ENCODE measurements at regions not wholly inside any gene's neighbourhood (a gene's known extent, or its start where the extent isn't known, plus 50 kb on each side); places are given as distances from the start of the nearest gene placed in this dataset.

DNA sequence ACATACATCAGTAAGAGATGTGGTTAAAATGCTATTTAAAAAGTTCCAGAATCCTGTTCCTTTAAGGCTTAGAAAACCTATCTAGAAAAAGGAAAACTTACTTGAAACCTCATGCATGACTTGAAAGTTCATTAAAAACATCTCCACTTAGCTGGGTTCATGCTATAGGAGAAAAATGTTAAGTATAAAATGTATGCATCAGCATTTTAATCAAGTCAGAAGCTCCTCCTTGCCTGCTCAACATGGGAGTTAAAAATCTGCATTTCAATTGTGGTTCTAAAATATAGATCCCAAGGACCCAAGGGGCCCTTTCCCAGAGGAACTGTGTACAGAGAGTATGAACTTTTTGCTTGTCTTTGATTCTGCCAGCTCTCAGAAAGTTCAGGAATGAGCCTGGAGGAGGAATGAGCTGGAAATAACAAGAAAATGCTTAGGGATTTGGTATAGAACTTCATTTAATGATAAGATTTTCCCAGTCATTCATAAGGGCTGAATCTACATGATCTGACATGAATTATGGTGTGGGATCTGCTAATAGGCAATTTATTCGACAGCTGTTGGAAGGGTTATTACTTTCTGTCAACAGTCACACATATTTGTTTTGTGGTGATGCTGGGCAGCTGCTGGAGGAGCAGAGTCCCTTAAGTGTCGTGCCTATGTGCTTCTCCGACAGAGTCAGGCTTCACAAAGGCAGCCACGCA lies 85.6 kb upstream of the MTPN start:
- H3K4me1 Mint-ChIP-seq (ENCODE audit: unreplicated experiment), result peaks cover 1% of the 10 kb centered on the region
- TF ChIP-seq, protein P1, sequence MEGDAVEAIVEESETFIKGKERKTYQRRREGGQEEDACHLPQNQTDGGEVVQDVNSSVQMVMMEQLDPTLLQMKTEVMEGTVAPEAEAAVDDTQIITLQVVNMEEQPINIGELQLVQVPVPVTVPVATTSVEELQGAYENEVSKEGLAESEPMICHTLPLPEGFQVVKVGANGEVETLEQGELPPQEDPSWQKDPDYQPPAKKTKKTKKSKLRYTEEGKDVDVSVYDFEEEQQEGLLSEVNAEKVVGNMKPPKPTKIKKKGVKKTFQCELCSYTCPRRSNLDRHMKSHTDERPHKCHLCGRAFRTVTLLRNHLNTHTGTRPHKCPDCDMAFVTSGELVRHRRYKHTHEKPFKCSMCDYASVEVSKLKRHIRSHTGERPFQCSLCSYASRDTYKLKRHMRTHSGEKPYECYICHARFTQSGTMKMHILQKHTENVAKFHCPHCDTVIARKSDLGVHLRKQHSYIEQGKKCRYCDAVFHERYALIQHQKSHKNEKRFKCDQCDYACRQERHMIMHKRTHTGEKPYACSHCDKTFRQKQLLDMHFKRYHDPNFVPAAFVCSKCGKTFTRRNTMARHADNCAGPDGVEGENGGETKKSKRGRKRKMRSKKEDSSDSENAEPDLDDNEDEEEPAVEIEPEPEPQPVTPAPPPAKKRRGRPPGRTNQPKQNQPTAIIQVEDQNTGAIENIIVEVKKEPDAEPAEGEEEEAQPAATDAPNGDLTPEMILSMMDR (IDR thresholded peaks at IDR 0.05), result no peak
- no peak overlapping the region for H3K4me3 Mint-ChIP-seq (ENCODE audit: unreplicated experiment)
- H3K27ac Mint-ChIP-seq (ENCODE audit: unreplicated experiment), result no peak overlapping the region
- H3K9me3 Mint-ChIP-seq (ENCODE audit: unreplicated experiment), result no peaks in the 10 kb centered on the region
- H3K36me3 Mint-ChIP-seq (ENCODE audit: unreplicated experiment), result no peaks in the 10 kb centered on the region
- DNase-seq (ENCODE audit: extremely low spot score, unreplicated experiment), result no peak
- H3K27me3 Mint-ChIP-seq (ENCODE audit: unreplicated experiment), result peaks cover 17% of the 10 kb centered on the region

DNA sequence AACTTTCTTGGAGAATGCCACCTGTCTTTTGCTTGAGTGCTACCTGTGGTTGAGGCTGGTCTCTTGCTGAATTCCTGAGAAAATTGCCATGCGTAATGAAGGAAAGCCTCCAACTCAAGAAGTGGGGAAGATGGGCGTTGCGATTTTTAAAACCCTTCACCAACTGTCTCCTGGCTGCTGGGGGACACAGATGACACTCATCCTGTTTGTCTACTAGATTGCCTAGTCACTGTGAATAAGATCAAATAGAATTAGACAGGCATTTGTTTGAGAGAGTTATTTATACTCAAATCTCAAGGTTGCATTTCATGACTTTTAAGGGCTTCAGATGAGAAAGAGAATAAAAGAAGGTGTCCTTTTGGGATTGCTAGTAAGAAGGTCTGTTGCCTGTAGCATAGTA lies 84.3 kb upstream of the MTPN start:
- H3K36me3 Mint-ChIP-seq (ENCODE audit: unreplicated experiment), result no peaks in the 10 kb centered on the region

DNA sequence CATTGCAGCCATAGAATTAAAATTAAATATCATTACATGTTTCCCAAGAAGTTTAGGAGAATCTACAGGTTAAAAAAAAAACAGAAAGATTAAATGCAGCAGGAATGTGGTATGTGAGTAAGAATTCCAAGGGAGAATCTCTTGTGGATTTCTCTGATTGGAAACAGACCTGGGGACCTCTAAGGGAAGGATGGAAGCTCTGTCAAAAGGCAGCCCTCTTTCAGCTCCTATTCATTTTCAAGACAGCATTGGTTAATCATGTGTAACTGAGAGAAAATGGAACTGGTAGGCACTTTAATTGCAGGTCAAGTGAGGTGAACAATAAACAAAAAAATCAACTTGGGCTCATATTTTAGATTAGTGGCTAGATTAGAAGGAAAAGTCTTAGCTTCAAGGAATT lies 81.4 kb upstream of the MTPN start:
- Mint-ChIP-seq H3K9me3 (ENCODE audit: unreplicated experiment) (no peaks in the 10 kb centered on the region), H3K4me3 (ENCODE audit: unreplicated experiment) (no peak overlapping the region), H3K4me1 (ENCODE audit: unreplicated experiment) (no peaks in the 10 kb centered on the region), H3K27ac (ENCODE audit: unreplicated experiment) (no peak overlapping the region), H3K36me3 (ENCODE audit: unreplicated experiment) (no peaks in the 10 kb centered on the region), H3K27me3 (ENCODE audit: unreplicated experiment) (peaks cover 12% of the 10 kb centered on the region)
- TF ChIP-seq, protein P1 (IDR thresholded peaks at IDR 0.05), result no peak
- no peak for DNase-seq (ENCODE audit: extremely low spot score, unreplicated experiment)

More for the DNA sequence above, 84.3 kb upstream of the MTPN start:
- TF ChIP-seq, protein P1 (IDR thresholded peaks at IDR 0.05), result no peak
- Mint-ChIP-seq H3K27me3 (ENCODE audit: unreplicated experiment) (peaks cover 17% of the 10 kb centered on the region), H3K27ac (ENCODE audit: unreplicated experiment) (no peak overlapping the region), H3K4me1 (ENCODE audit: unreplicated experiment) (peaks cover 1% of the 10 kb centered on the region), H3K9me3 (ENCODE audit: unreplicated experiment) (no peaks in the 10 kb centered on the region), H3K4me3 (ENCODE audit: unreplicated experiment) (no peak overlapping the region)
- DNase-seq (ENCODE audit: extremely low spot score, unreplicated experiment), result no peak

DNA sequence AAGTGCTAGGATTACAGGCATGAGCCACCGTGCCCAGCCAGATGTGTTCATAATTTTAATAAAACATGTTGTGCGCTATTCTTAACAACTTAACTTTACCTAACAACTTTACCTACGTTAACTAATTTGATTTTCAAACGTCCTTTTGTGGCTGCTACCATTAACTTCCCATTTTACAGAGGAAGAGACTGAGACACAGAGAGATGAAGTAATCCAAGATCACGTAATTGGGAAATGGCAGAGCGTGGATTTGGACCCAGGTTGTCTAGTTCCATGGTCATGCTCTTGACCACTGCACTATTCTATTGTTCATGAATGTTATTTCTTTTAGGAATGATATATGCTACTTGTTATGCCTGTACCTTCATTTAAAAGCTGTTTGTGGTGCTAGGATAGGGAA lies 80.3 kb upstream of the MTPN start:
- Mint-ChIP-seq H3K4me1 (ENCODE audit: unreplicated experiment) (no peaks in the 10 kb centered on the region), H3K4me3 (ENCODE audit: unreplicated experiment) (no peak overlapping the region), H3K27me3 (ENCODE audit: unreplicated experiment) (peaks cover 8% of the 10 kb centered on the region), H3K27ac (ENCODE audit: unreplicated experiment) (no peak overlapping the region), H3K9me3 (ENCODE audit: unreplicated experiment) (no peaks in the 10 kb centered on the region), H3K36me3 (ENCODE audit: unreplicated experiment) (no peaks in the 10 kb centered on the region)
- TF ChIP-seq, protein P1 (IDR thresholded peaks at IDR 0.05), result no peak
- no peak for DNase-seq (ENCODE audit: extremely low spot score, unreplicated experiment)

DNA sequence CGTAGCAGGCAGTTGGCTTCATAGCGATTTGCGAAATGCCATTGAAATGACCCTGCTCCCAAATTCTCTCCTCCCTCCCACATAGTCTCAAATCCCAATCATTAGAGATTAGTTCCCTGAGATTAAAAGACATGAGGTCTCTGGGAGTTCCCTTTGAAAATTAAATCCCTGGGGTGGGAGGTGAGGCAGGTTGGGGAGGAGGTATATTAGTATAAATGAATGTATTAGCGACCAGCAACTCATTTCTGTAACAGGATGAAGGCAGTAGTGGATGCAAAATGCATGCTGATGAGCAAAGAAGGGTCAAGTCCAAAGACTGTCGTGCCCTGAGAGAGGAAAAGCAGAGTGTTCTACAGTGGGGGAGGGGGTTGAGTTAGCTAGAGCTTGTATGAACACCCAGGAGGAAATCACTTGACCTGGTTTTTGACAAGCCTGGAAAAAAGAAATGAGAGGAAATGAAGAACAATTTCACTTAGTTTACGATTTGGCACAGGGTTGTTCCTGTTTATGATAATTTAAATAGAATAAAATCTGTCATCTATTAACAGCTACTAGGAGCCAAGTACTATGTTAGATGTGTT lies 79.6 kb upstream of the MTPN start:
- H3K27me3 Mint-ChIP-seq (ENCODE audit: unreplicated experiment), result peaks cover under 1% of the 10 kb centered on the region
- no peak overlapping the region for H3K27ac Mint-ChIP-seq (ENCODE audit: unreplicated experiment)
- no peaks in the 10 kb centered on the region for H3K9me3 Mint-ChIP-seq (ENCODE audit: unreplicated experiment)
- H3K36me3 Mint-ChIP-seq (ENCODE audit: unreplicated experiment), result no peaks in the 10 kb centered on the region
- no peak for DNase-seq (ENCODE audit: extremely low spot score, unreplicated experiment)
- H3K4me3 Mint-ChIP-seq (ENCODE audit: unreplicated experiment), result no peak overlapping the region
- TF ChIP-seq, protein P1 (IDR thresholded peaks at IDR 0.05), result no peak
- no peaks in the 10 kb centered on the region for H3K4me1 Mint-ChIP-seq (ENCODE audit: unreplicated experiment)

Data from osteocyte (in vitro differentiated cells).